Middle frontal gyrus (tissue), 1 donor: ENCODE measurements at regions not wholly inside any gene's neighbourhood (a gene's known extent, or its start where the extent isn't known, plus 50 kb on each side); places are given as distances from the start of the nearest gene placed in this dataset.

ENCODE experiments used
- DNase-seq: peaks from one replicate; pipeline ENCODE4 v3.0.0-alpha.2; 2015; ENCODE audit warnings: low spot score; ENCODE audit errors: extremely low spot score

DNA sequence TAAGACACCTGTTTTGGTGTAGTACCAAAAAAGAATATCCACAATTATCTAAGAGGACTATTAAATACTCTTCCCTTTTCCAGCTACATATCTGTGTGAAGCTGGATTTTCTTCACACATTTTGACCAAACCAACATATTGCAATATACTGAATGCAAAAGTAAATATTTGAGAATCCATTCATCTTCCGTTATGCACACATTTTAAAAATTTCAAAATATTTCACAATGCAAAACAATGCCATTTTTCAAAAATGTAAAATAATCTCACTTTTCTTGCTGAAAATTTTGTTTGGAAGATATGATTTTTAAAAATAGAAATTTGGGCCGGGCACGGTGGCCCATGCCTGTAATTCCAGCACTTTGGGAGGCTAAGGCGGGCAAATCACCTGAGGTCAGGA is 133.9 kb upstream of the FUT8 start:
- DNase-seq: no peak

DNA sequence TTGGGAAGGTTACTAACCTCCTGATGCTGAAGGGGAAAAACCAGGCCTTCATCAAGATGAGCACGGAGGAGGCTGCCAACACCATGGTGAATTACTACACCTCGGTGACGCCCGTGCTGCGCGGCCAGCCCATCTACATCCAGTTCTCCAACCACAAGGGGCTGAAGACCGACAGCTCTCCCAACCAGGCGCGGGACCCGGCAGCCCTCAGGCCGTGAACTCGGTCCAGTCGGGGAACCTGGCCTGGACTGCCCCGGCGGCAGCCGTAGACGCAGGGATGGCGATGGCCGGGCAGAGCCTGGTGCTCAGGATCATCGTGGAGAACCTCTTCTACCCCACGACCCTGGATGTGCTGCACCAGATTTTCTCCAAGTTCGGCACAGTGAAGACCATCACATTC is 133.0 kb upstream of the FUT8 start:
- no peak for DNase-seq

GRCh38 chr14:65279958-65280357 is 132.6 kb upstream of the FUT8 start:
- no peak for DNase-seq

GRCh38 chr14:65280653-65281052 is 131.9 kb upstream of the FUT8 start:
- no peak for DNase-seq

GRCh38 chr14:65281991-65282895 is 130.3 kb upstream of the FUT8 start:
- DNase-seq: peak; percentile 67

DNA sequence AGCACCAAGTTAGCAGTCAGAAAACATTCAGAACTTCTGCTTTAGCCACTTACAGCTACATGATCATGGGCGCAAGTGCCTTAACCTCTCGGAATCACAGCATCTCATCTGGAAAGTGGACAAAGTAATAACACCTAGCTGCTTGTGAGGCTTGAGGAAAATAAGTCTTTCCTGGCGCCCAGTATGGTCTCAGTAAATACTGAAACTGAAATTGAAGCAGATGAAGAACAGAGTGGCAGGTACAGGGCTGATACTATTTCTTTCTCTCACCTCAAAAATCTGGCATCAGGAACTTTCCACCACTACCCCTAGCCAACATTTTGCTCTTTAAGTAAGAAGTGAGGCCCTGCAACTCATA is 129.7 kb upstream of the FUT8 start:
- DNase-seq: no peak

- DNase-seq: no peak
Measured at GRCh38 chr14:65286443-65286842, 126.1 kb upstream of the FUT8 start.

GRCh38 chr14:65287264-65288131 is 125.0 kb upstream of the FUT8 start:
- no peak for DNase-seq

DNA sequence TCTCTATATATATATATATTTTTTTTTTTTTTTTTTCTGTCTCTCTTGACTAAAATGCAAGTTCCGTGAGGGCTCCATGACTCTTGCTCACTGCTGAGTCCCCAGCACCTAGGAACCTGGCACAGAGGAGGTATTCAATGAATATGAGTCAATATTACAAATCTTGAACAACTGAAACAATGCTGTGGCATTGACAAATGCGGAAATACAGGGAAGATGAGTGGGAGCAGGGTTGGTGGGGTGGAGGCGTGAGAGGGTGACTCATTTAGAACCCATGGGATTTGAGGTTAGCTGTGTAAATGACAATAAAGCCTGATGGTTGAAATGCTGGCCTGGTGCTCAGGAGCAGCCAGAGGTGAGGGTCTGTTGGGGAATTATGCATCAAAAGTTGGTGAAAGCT is 121.7 kb upstream of the FUT8 start:
- no peak for DNase-seq

DNA sequence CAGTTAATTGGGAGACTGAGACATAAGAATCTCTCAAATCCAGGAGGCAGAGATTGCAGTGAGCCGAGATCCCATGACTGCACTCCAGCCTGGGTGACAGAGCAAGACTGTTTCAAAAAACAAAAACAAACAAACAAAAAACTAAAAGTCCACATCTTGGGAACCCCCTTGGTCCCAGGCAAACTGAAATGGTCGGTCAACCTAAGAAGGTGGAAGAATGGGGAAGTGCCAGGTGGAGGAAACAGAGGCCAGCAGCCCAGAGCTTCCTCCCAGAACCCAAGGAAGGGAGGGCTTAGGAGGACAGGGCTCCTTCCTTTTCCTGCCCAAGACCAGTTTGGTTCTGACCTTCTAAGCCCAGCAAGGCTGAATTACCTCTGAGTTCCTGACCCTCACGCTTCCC is 121.0 kb upstream of the FUT8 start:
- DNase-seq: no peak

DNA sequence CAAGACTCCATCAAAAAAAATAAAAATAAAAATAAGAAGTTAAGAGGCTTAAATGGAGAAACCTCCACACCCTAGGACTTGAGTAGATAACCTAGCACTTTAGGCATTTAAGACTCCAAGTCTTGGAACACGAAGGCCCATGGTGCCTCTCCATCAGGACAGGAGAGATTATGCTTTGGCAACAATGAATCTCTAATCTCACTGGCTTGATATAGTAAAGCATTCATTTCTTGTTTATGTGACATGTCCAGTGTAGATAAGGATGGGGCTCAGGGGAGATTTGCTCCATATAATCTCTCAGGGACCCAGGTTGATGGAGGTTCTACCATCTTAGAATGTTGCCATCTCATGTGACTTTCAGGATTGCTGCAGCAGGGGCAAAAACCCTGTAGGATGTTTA is 117.7 kb upstream of the FUT8 start:
- no peak for DNase-seq

GRCh38 chr14:65296402-65296801 is 116.1 kb upstream of the FUT8 start:
- DNase-seq: no peak

DNA sequence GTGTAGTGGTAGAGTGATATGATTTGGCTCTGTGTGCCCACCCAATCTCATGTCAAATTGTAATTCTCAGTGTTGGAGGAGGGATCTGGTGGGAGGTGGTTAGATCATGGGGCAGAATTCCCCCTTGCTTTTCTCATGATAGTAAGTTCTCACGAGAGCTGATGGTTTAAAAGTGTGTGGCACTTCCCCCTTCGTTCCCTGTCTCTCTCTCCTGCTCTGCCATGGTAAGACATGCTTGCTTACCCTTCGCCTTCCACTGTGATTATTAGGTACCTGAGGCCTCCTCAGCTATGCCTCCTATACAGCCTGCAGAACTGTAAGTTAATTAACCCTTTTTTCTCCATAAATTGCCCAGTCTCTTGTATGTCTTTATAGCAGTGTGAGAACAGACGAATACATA is 115.7 kb upstream of the FUT8 start:
- no peak for DNase-seq

DNA sequence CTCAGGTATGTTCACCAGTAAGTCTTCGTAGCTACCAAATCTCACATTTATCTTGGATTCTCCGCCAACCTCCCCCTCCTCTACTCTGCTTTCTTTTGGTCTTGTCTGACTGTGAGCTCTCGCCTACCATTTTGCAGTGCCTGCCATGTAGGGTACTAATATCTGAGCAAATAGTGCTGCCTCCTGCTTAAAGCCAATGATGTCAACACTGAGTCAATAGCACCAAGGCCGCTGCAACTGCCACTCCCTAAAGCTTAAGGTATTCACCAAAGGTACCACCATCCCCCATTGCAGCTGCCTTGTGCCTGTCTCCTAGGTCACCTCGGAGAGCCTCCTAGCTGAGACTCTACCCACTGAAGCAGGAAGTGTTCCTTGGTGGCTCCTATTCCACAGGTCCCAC is 114.8 kb upstream of the FUT8 start:
- DNase-seq: no peak

- no peak for DNase-seq
Measured at GRCh38 chr14:65299826-65300225, 112.7 kb upstream of the FUT8 start.

GRCh38 chr14:65301862-65302539 is 110.5 kb upstream of the FUT8 start:
- DNase-seq: no peak

DNA sequence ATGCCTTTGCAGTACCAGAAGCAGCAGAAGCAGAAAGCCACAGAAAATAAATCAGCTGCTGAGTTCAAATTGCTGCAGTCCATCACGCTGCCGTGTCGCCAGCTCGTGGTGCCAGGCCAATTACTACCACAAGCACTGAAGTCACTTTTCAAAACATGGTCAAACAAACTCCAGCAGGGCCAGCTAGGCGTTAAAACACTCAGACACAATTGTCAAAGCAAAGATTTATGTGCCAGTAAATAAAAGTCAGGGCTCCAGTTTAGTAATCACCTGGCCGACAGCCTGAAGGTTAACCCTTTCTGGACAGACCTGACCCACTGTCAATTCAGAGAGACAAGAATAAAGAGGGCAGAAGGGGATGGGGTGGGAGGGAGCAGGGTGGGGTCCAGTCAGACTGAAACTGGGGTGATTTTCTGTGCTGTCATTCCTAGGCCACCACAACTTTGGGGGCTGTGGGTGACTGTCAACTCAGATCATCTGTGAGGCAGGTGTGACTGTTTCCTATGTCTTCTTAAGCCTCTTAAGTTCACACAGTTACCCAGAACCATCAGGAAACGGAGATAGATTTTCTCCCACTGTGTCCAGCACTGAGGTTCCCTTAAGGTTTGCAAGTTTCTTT is 109.8 kb upstream of the FUT8 start:
- no peak for DNase-seq

DNA sequence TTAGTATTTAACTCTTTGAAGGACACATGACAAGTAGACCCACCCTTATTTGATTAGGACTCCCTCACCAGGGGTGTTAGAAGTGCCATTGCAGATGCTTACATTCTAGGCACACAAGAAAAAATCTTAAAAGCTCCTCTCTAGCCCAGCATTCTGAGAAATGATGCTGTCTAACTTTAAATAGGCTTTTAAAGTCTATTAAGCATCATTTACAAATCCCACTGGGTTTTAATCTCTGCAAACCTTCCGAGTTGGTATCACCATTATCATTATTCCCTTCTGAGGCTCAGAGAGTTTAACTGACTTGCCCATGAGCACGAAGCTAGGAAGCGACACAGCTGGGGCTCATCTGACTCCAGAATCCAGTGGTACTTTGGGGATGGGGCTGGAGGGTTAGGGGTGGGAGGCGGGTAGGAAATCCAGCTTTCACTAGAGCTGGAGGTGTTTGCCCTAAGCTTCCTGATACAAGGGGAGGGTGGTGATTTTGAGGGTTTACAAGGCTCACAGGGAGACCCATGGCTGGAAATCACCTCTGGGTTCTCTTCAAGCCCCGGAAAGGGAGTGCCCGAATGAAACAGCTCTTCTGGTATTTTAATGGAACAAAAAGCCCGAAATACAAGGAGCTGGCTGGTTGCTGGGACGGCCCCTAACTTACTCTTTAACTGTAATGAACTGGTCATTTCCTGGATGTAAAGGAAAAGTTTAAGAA is 109.2 kb upstream of the FUT8 start:
- no peak for DNase-seq

- no peak for DNase-seq
Measured at GRCh38 chr14:65303899-65304222, 108.7 kb upstream of the FUT8 start.

GRCh38 chr14:65304239-65304638 is 108.3 kb upstream of the FUT8 start:
- DNase-seq: no peak

DNA sequence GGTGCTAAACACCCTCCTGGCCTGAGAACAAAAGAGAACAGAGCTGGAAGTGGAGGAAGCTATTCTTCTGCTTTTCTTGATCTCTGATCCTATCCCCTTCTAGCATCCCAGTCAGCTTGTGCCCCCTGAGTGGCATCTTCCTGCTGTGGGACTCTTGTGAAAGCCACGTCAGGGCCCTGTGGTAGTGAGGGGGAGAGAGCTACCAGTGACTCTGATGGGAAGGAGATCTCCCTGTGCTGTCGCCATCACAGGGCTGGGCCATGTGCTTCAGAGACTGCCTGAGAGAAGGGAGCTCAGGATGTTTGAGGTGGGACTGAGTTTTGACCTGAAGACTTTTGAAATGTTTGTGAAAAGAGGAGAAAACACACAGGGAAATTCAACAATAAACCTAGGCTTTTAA is 107.6 kb upstream of the FUT8 start:
- no peak for DNase-seq
